HEK293 (cell line): ENCODE measurements at regions not wholly inside any gene's neighbourhood (a gene's known extent, or its start where the extent isn't known, plus 50 kb on each side); places are given as distances from the start of the nearest gene placed in this dataset.
"Not testable (repeated sequence)": the region's sequence is repeated elsewhere in the genome, so short reads cannot be mapped to it uniquely, and the experiment has no call there.

Experiments used
- CTCF ChIA-PET: fragments of 350-600 bp; formaldehyde crosslinking; extraction: SDS; loops from one replicate; lab custom pipeline; 2021; ENCODE audit warnings: antibody characterized with exemption; lab: Yijun Ruan, JAX
- POLR2A ChIA-PET: fragments of 300-600 bp; formaldehyde crosslinking; extraction: SDS; loops from one replicate; lab custom pipeline; 2020; ENCODE audit warnings: antibody characterized with exemption, inconsistent platforms; lab: Yijun Ruan, JAX
- H3K27ac ChIP-seq: fragments of 200-500 bp; sonication (Bioruptor generic); 2 replicates; pipeline ENCODE4 v1.5.1; 2014; ENCODE audit warnings: low read depth, low read length, control low read depth, inconsistent platforms; ENCODE audit errors: extremely low read depth
- H3K36me3 ChIP-seq, 2 experiments: fragments of 200-500 bp in 1 of 2; sonication (Bioruptor generic) in 1 of 2; 1 replicate in 1 of 2; 2 replicates in 1 of 2; pipeline ENCODE4 v1.5.1; 2014 to 2017; ENCODE audit warnings: inconsistent platforms in 2 of 2, low read length in 2 of 2; ENCODE audit not compliant: control insufficient read depth in 2 of 2, insufficient read depth in 1 of 2
- H3K4me1 ChIP-seq: fragments of 200-500 bp; sonication (Bioruptor generic); 2 replicates; pipeline ENCODE4 v1.5.1; 2014; ENCODE audit warnings: mild to moderate bottlenecking, low read length, inconsistent platforms; ENCODE audit not compliant: control insufficient read depth, insufficient read depth
- H3K4me3 ChIP-seq: 2 replicates; pipeline ENCODE4 v1.5.1; 2011; ENCODE audit warnings: low read depth, mild to moderate bottlenecking, control low read depth, low read length, moderate library complexity
- H3K9me3 ChIP-seq: fragments of 200-500 bp; sonication (Bioruptor generic); 2 replicates; pipeline ENCODE4 v1.5.1; 2014; ENCODE audit warnings: low read depth, low read length, inconsistent platforms; ENCODE audit not compliant: control insufficient read depth, insufficient read depth
- AEBP2 ChIP-seq: fragments of 450-650 bp; formaldehyde crosslinking; IDR thresholded peaks from 2 replicates; pipeline ENCODE4 v1.5.1; 2016; ENCODE audit warnings: missing biosample characterization, missing genetic modification characterization, borderline replicate concordance
- GLI4 ChIP-seq: fragments of 450-650 bp; formaldehyde crosslinking; IDR thresholded peaks from 2 replicates; pipeline ENCODE4 v1.5.1; 2016; ENCODE audit warnings: missing biosample characterization, missing genetic modification characterization
- KLF17 ChIP-seq: fragments of 450-650 bp; formaldehyde crosslinking; IDR thresholded peaks from 2 replicates; pipeline ENCODE4 v1.5.1; 2016; ENCODE audit warnings: missing biosample characterization, missing genetic modification characterization
- SCRT2 ChIP-seq: fragments of 450-650 bp; formaldehyde crosslinking; IDR thresholded peaks from 2 replicates; pipeline ENCODE4 v1.5.1; 2016; ENCODE audit warnings: missing biosample characterization, missing genetic modification characterization
- ZFP69B ChIP-seq: fragments of 450-650 bp; formaldehyde crosslinking; IDR thresholded peaks from 2 replicates; pipeline ENCODE4 v1.5.1; 2016; ENCODE audit warnings: missing biosample characterization, missing genetic modification characterization
- ZNF24 ChIP-seq: fragments of 450-650 bp; formaldehyde crosslinking; IDR thresholded peaks from 2 replicates; pipeline ENCODE4 v1.5.1; 2016; ENCODE audit warnings: missing biosample characterization, missing genetic modification characterization
- ZNF280C ChIP-seq: fragments of 450-650 bp; formaldehyde crosslinking; IDR thresholded peaks from 2 replicates; pipeline ENCODE4 v1.5.1; 2016; ENCODE audit warnings: missing biosample characterization, missing genetic modification characterization
- ZNF529 ChIP-seq: fragments of 450-650 bp; formaldehyde crosslinking; IDR thresholded peaks from 2 replicates; pipeline ENCODE4 v1.5.1; 2017; ENCODE audit warnings: missing genetic modification characterization, missing biosample characterization; ENCODE audit not compliant: insufficient replicate concordance
- ZNF530 ChIP-seq: fragments of 450-650 bp; formaldehyde crosslinking; IDR thresholded peaks from 2 replicates; pipeline ENCODE4 v1.5.1; 2016; ENCODE audit warnings: low read depth, missing biosample characterization, missing genetic modification characterization
- ZNF544 ChIP-seq: fragments of 450-650 bp; formaldehyde crosslinking; IDR thresholded peaks from 2 replicates; pipeline ENCODE4 v1.5.0; 2017; ENCODE audit warnings: missing biosample characterization, missing genetic modification characterization
- ZNF560 ChIP-seq: fragments of 450-650 bp; formaldehyde crosslinking; IDR thresholded peaks from 2 replicates; pipeline ENCODE4 v1.5.1; 2017; ENCODE audit warnings: missing biosample characterization, missing genetic modification characterization, borderline replicate concordance
- ZNF585B ChIP-seq: fragments of 450-650 bp; formaldehyde crosslinking; IDR thresholded peaks from 2 replicates; pipeline ENCODE4 v1.5.1; 2016; ENCODE audit warnings: missing biosample characterization, missing genetic modification characterization
- ZNF677 ChIP-seq: fragments of 450-650 bp; IDR thresholded peaks from 2 replicates; pipeline ENCODE4 v1.5.0; 2018; ENCODE audit warnings: missing biosample characterization, mild to moderate bottlenecking, missing genetic modification characterization, moderate library complexity
- ZXDB ChIP-seq: fragments of 450-650 bp; formaldehyde crosslinking; IDR thresholded peaks from 2 replicates; pipeline ENCODE4 v1.5.1; 2016; ENCODE audit warnings: missing biosample characterization, missing genetic modification characterization

- Histone ChIP-seq H3K36me3 (no peaks in the 10 kb centered on the region), H3K4me1 (no peaks in the 10 kb centered on the region), H3K9me3 (no peaks in the 10 kb centered on the region), H3K27ac (no peak overlapping the region), H3K4me3 (no peak overlapping the region)
- TF ChIP-seq ZNF677 (tag by site-specific recombination): no peak
- TF ChIP-seq GLI4 (tag by site-specific recombination): no peak
- TF ChIP-seq ZNF560 (tag by site-specific recombination): no peak
- TF ChIP-seq ZNF280C (tag by site-specific recombination): no peak
- no peak for TF ChIP-seq ZNF529
- no peak for TF ChIP-seq KLF17 (tag by site-specific recombination)
- no peak for TF ChIP-seq AEBP2 (tag by site-specific recombination)
- no peak for TF ChIP-seq ZNF24 (tag by site-specific recombination)
- TF ChIP-seq ZFP69B (tag by site-specific recombination): no peak
- no peak for TF ChIP-seq ZNF544 (tag by site-specific recombination)
- no peak for TF ChIP-seq ZNF585B
- no peak for TF ChIP-seq ZNF530
- TF ChIP-seq SCRT2: no peak
- POLR2A ChIA-PET: no interaction called here
- CTCF ChIA-PET: interaction anchor here (1.2 kb wide), 1 partner anchor 62 kb away, joined by 3 read pairs; no protein-coding TSS in a partner anchor
Observed at GRCh38 chr1:203565981-203566380, 60.7 kb upstream of the ATP2B4 start.

- H3K4me3 ChIP-seq, H3K36me3 ChIP-seq, POLR2A ChIA-PET, H3K9me3 ChIP-seq, H3K4me1 ChIP-seq, H3K27ac ChIP-seq: not testable (repeated sequence)
- CTCF ChIA-PET: interaction anchor here (0.6 to 0.7 kb wide), 2 partner anchors 62 to 589 kb away, joined by 3 to 4 read pairs; no protein-coding TSS in a partner anchor
Observed at GRCh38 chr1:203566966-203567365, 59.7 kb upstream of the ATP2B4 start.

- Histone ChIP-seq H3K4me1 (no peaks in the 10 kb centered on the region), H3K27ac (no peak overlapping the region), H3K36me3 (no peaks in the 10 kb centered on the region), H3K9me3 (no peaks in the 10 kb centered on the region), H3K4me3 (no peak overlapping the region)
- ChIA-PET CTCF (no interaction called here), POLR2A (no interaction called here)
- TF ChIP-seq ZXDB: no peak
Observed at GRCh38 chr1:203567596-203567995, 59.0 kb upstream of the ATP2B4 start.
